Heart right ventricle (tissue), 16 donors: ENCODE measurements at regions not wholly inside any gene's neighbourhood (a gene's known extent, or its start where the extent isn't known, plus 50 kb on each side); places are given as distances from the start of the nearest gene placed in this dataset.

Experiments
- ATAC-seq, 8 donors: fragments of 200-7000 bp; cut with Tn5 transposase; one replicate each; pipeline ENCODE4 v1.9.1; 2020; ENCODE audit warnings: mild to moderate bottlenecking in 8 of 8, moderate library complexity in 8 of 8, moderate number of reproducible peaks in 1 of 8
- DNase-seq, 2 donors: peaks; one replicate each; pipeline ENCODE4 v3.0.0-alpha.2; 2020
- H3K27ac ChIP-seq, 10 donors: fragments of 200-600 bp; sonication (generic) in 2 of 10; one replicate each; pipeline versions ENCODE4 v1.5.0 to v1.8.0; 2020 to 2022; ENCODE audit warnings: mild to moderate bottlenecking in 3 of 10
- H3K27me3 ChIP-seq, 7 donors: fragments of 200-600 bp; one replicate each; pipeline ENCODE4 v1.8.0; 2021 to 2022; ENCODE audit warnings: mild to moderate bottlenecking in 2 of 7
- H3K36me3 ChIP-seq, 9 donors: fragments of 200-600 bp; sonication (generic) in 1 of 9; one replicate each; pipeline versions ENCODE4 v1.5.0 to v1.8.0; 2020 to 2022; ENCODE audit warnings: mild to moderate bottlenecking in 2 of 9
- H3K4me1 ChIP-seq, 9 donors: fragments of 200-600 bp; sonication (generic) in 1 of 9; one replicate each; pipeline versions ENCODE4 v1.5.0 to v1.8.0; 2020 to 2022; ENCODE audit warnings: mild to moderate bottlenecking in 4 of 9
- H3K4me3 ChIP-seq, 10 donors: fragments of 200-600 bp; sonication (generic) in 2 of 10; one replicate each; pipeline versions ENCODE4 v1.5.0 to v1.8.0; 2020 to 2022; ENCODE audit warnings: mild to moderate bottlenecking in 7 of 10, moderate library complexity in 2 of 10
- H3K9me3 ChIP-seq, 11 donors: fragments of 200-600 bp in 10 of 11; sonication (generic) in 2 of 11; one replicate each; pipeline versions ENCODE4 v1.5.0 to v1.8.0; 2013 to 2022; ENCODE audit warnings: mild to moderate bottlenecking in 2 of 11, control low read depth in 1 of 11, moderate library complexity in 1 of 11
- CTCF ChIP-seq, 9 donors: fragments of 200-600 bp; sonication (generic) in 2 of 9; IDR thresholded peaks; one replicate each; pipeline versions ENCODE4 v1.5.0 to v1.8.0; 2021 to 2022; ENCODE audit warnings: antibody characterized with exemption in 9 of 9, mild to moderate bottlenecking in 5 of 9, moderate library complexity in 1 of 9
- WGBS, 2 donors: extraction: QIAGEN DNeasy Blood & Tissue Kit; methylation state at CpG; one replicate each; pipeline ENCODE4 v1.1.7; 2013; ENCODE audit warnings: inconsistent platforms in 1 of 2; 5-methylcytosine and 5-hydroxymethylcytosine counted together
- intact Hi-C, 10 donors: fragments of 100-400 bp; cut with DNase I; formaldehyde crosslinking; loops; one replicate each; pipeline versions ENCODE4 v1.11.1 to v1.14.2; 2022
- donor health status: Arrhythmogenic right ventricular cardiomyopathy.
- donor health status: ischemic (EF 13 %, LVEDD 7.1; RV severe dilation, severe dysfunction).
- donor health status: healthy with polysubstance abuse.
- donor health status: DM: no; HTN: yes; CAD: no.
- donor health status: DM: no; HTN: no; CAD: no.
- donor health status: ischemic (EF 25% LVEDD 6.9; RV normal size, moderate dysfunction).
- donor health status: ischemic (EF 25% LVEDD 5.7; RV mildly dilated, moderate dysfunction).
- donor health status: healthy.
- donor health status: DM: yes; HTN: yes; CAD: no.
- donor health status: Ischemic cardiomyopathy.
- donor health status: ischemic (EF 35%, LVEDD 5.7; RV mildly dilated, moderate dysfunction).
- donor health status: nonischemic (EF 11% LVEDD 7.7; RV severe dilation, severe dysfunction).
- donor health status: DM: yes; HTN: yes; CAD: no.
- donor health status: PGD.
- donor health status: ischemic (EF 29% LVEDD 5.4; RV normal size, mild dysfunction).
- donor health status: nonischemic (EF 23%, LVEDD 6.1; RV moderate dilation, normal function).

DNA sequence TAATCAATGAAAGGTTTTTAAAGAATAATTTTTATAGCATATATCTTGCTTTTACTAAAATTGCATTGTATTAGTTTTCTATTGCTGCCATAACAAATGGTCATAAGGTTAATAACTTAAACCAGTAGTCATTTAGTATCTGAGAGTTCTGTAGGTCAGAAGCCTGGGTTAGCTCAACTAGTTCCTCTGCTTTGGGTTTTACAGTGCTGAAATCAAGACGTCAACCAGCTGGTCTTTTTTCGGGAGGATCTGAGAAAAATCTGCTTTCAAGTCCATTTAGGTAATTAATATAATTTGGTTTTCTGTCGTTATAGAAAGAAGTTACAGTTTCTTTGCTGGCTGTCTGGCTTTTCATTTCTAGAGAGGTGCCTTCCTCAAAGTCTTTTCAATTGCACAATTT, 577.7 kb downstream of the MRPL39 start:
- Histone ChIP-seq H3K4me3 (no peak overlapping the region), H3K4me1 (no peaks in the 10 kb centered on the region), H3K9me3 (peaks cover 0 to 6% (median 0%) of the 10 kb centered on the region in 11 donors), H3K27me3 (no peaks in the 10 kb centered on the region), H3K36me3 (no peaks in the 10 kb centered on the region), H3K27ac (no peak overlapping the region)
- intact Hi-C loops: no loop called here
- ATAC-seq (no peak), DNase-seq (no peak)
- WGBS, 2 donors: 41 to 43% methylated on average over 3 of the region's 3 CpGs
- TF ChIP-seq CTCF (IDR thresholded peaks at IDR 0.05): no peak

DNA sequence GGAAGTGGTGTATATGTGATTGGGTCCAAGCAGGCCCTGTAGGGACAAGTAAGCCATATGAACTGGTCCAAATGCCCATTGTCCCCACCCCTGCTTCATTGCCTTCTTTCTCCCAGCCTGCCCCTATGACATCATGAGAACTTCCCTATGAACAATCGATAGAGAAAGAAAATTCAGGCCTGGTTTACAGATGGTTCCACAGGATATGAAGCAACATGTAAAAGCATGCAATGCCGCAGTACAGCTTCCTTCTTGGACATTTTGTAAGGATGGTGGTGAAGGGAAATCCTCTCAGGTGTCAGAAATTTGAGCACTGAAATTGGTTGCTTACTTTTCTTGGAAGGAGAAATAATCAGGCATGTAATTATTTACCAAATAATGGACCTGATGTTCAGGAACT, 581.7 kb downstream of the MRPL39 start:
- Histone ChIP-seq H3K4me1 (no peaks in the 10 kb centered on the region), H3K27me3 (no peaks in the 10 kb centered on the region), H3K27ac (no peak overlapping the region), H3K4me3 (no peak overlapping the region), H3K9me3 (peaks cover 0 to 7% (median 0%) of the 10 kb centered on the region in 11 donors), H3K36me3 (no peaks in the 10 kb centered on the region)
- DNase-seq (no peak), ATAC-seq (no peak)
- 75 to 94% methylated on average over 2 of the region's 2 CpGs for WGBS, 2 donors
- no peak for TF ChIP-seq CTCF (IDR thresholded peaks at IDR 0.05)
- intact Hi-C loops: no loop called here

DNA sequence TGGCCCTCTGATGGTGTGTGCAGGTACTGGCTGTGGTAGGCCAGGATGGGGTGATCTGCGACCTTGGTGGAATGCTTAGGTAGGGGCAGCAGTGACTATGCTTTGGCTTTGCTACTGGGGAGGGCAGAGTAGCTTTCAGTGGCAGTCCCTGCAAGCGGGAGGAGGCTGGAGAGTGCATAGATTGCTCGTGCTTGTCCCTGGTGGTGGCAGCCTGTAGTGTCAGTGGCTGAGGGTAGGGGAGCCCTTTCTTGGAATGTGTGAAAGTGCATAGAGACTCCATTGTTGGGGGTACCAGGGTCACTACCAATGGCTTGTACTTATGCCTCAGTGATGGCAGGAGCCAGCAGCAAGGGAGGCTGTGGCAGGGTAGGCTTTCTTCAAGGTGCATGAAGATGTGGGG, 582.6 kb downstream of the MRPL39 start:
- ATAC-seq (no peak), DNase-seq (no peak)
- no peaks in the 10 kb centered on the region for H3K4me1 ChIP-seq
- peaks cover 0 to 9% (median 0%) of the 10 kb centered on the region in 11 donors for H3K9me3 ChIP-seq
- no peaks in the 10 kb centered on the region for H3K36me3 ChIP-seq
- intact Hi-C loops: no loop called here
- H3K27me3 ChIP-seq: no peaks in the 10 kb centered on the region
- H3K4me3 ChIP-seq: no peak overlapping the region
- 83 to 92% methylated on average over 3 of the region's 3 CpGs for WGBS, 2 donors
- H3K27ac ChIP-seq: no peak overlapping the region
- TF ChIP-seq CTCF (IDR thresholded peaks at IDR 0.05): no peak

GRCh38 chr21:25005388-25005787, 601.9 kb downstream of the MRPL39 start:
- Histone ChIP-seq H3K4me1 (no peaks in the 10 kb centered on the region), H3K9me3 (peaks cover 0 to 21% (median 0%) of the 10 kb centered on the region in 11 donors), H3K4me3 (no peak overlapping the region), H3K27ac (no peak overlapping the region), H3K27me3 (no peaks in the 10 kb centered on the region), H3K36me3 (no peaks in the 10 kb centered on the region)
- ATAC-seq: no peak
- no peak for DNase-seq
- intact Hi-C loops: no loop called here
- 73 to 81% methylated on average over 7 of the region's 7 CpGs for WGBS, 2 donors
- TF ChIP-seq CTCF (IDR thresholded peaks at IDR 0.05): no peak

- WGBS, 2 donors: 75 to 77% methylated on average over 2 of the region's 2 CpGs
- DNase-seq: no peak
- Histone ChIP-seq H3K27ac (no peak overlapping the region), H3K4me1 (no peaks in the 10 kb centered on the region), H3K9me3 (peaks cover 0 to 14% (median 0%) of the 10 kb centered on the region in 11 donors), H3K36me3 (no peaks in the 10 kb centered on the region), H3K4me3 (no peak overlapping the region), H3K27me3 (no peaks in the 10 kb centered on the region)
- intact Hi-C loops: no loop called here
- TF ChIP-seq CTCF (IDR thresholded peaks at IDR 0.05): no peak
- no peak for ATAC-seq
These were observed 604.6 kb downstream of the MRPL39 start for GRCh38 chr21:25002676-25003075.
